ENCODE measurements at regions not wholly inside any gene's neighbourhood (a gene's known extent, or its start where the extent isn't known, plus 50 kb on each side); places are given as distances from the start of the nearest gene placed in this dataset.

DNA sequence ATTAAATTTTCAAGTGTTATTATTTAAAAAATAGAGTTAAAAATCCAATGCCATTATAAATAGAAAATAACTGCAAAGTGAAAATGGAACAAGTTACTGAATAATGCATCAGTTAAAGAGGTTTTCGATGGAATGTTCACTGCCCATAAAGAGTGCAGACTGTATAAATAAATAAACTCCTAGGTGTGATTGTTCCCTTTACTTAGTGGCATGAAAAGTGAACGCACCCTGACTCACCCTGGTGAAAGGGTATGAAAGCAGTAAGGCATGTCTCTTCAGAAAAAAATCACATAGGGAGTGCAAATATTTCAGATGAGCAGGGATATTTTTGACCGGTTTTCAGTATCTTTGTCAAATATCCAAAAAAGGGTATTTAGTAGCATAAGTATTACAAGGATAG, 387.8 kb downstream of the DCAF12L2 start:
- Histone ChIP-seq H3K4me1 (ENCODE audit: control insufficient read depth, extremely low read depth, insufficient read depth, low read length) (no peaks in the 10 kb centered on the region), H3K9ac (replicated peaks; ENCODE audit: extremely low read depth, insufficient read depth, low read length) (no peak overlapping the region), H3K27ac (ENCODE audit: insufficient read depth, low read depth, low read length) (no peak overlapping the region), H3K79me2 (ENCODE audit: control insufficient read depth, insufficient read depth, low read length) (no peaks in the 10 kb centered on the region), H3K4me3 (replicated peaks in 1 of 3; ENCODE audit: insufficient read depth in 1 of 3, low read depth in 1 of 3, low read length in 3 of 3) (no peak overlapping the region), H3K9me3 (replicated peaks; ENCODE audit: control insufficient read depth, insufficient read depth, low read length) (no peaks in the 10 kb centered on the region), H2AFZ (ENCODE audit: low read depth, low read length) (no peak overlapping the region), H3K4me2 (ENCODE audit: insufficient read depth, low read length) (no peak overlapping the region), H3K27me3 (ENCODE audit: control insufficient read depth in 2 of 2, insufficient read depth in 2 of 2, low read length in 2 of 2) (no peaks in the 10 kb centered on the region), H3K9me1 (replicated peaks; ENCODE audit: control insufficient read depth, extremely low read depth, insufficient read depth, low read length) (no peaks in the 10 kb centered on the region), H3K36me3 (ENCODE audit: control insufficient read depth in 2 of 2, extremely low read depth in 1 of 2, insufficient read depth in 2 of 2, low read length in 2 of 2) (no peaks in the 10 kb centered on the region), H4K20me1 (replicated peaks; ENCODE audit: control insufficient read depth, extremely low read depth, insufficient read depth, low read length) (no peaks in the 10 kb centered on the region)
- ChIA-PET POLR2A (no interaction called here), CTCF (no interaction called here)
- FAIRE-seq (no peak), DNase-seq (ENCODE audit: low read depth, low spot score) (no peak)
- no TSS peak for BruUV-seq (replicated peaks)
- dilution Hi-C loops (cut with MboI; ENCODE audit: extremely low pct_ligation_motif_present, low sequenced_read_pairs), result no loop called here
- TF ChIP-seq GATA2 (IDR thresholded peaks at IDR 0.05; ENCODE audit: insufficient read depth, insufficient read length, low read depth, low read length), result no peak
- TF ChIP-seq POLR2A (IDR thresholded peaks at IDR 0.05; ENCODE audit: low read depth, low read length), result no peak
- no peak for TF ChIP-seq JUN (IDR thresholded peaks at IDR 0.05; ENCODE audit: borderline replicate concordance, insufficient read depth, insufficient read length, low read depth)
- TF ChIP-seq MYC (IDR thresholded peaks at IDR 0.05; ENCODE audit: low read depth, low read length), result no peak
- no peak for TF ChIP-seq MAX (IDR thresholded peaks at IDR 0.05; ENCODE audit: insufficient read depth, insufficient read length)
- TF ChIP-seq FOS (IDR thresholded peaks at IDR 0.05; ENCODE audit: borderline replicate concordance, insufficient read depth, low read length), result no peak
- TF ChIP-seq, protein P1, sequence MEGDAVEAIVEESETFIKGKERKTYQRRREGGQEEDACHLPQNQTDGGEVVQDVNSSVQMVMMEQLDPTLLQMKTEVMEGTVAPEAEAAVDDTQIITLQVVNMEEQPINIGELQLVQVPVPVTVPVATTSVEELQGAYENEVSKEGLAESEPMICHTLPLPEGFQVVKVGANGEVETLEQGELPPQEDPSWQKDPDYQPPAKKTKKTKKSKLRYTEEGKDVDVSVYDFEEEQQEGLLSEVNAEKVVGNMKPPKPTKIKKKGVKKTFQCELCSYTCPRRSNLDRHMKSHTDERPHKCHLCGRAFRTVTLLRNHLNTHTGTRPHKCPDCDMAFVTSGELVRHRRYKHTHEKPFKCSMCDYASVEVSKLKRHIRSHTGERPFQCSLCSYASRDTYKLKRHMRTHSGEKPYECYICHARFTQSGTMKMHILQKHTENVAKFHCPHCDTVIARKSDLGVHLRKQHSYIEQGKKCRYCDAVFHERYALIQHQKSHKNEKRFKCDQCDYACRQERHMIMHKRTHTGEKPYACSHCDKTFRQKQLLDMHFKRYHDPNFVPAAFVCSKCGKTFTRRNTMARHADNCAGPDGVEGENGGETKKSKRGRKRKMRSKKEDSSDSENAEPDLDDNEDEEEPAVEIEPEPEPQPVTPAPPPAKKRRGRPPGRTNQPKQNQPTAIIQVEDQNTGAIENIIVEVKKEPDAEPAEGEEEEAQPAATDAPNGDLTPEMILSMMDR (IDR thresholded peaks at IDR 0.05; ENCODE audit: extremely low read depth in 1 of 2, insufficient read depth in 1 of 2, low read depth in 1 of 2, low read length in 2 of 2), result no peak
- no peak for TF ChIP-seq EZH2 (IDR thresholded peaks at IDR 0.05; ENCODE audit: borderline replicate concordance, low read depth, low read length, severe bottlenecking)
- no peak for TF ChIP-seq POLR2AphosphoS5 (IDR thresholded peaks at IDR 0.05; ENCODE audit: insufficient read depth, low read depth, low read length)
- intact Hi-C loops (cut with micrococcal nuclease), result no loop called here
